ENCODE measurements at regions not wholly inside any gene's neighbourhood (a gene's known extent, or its start where the extent isn't known, plus 50 kb on each side); places are given as distances from the start of the nearest gene placed in this dataset.
"Not testable (repeated sequence)": the region's sequence is repeated elsewhere in the genome, so short reads cannot be mapped to it uniquely, and the experiment has no call there.

DNA sequence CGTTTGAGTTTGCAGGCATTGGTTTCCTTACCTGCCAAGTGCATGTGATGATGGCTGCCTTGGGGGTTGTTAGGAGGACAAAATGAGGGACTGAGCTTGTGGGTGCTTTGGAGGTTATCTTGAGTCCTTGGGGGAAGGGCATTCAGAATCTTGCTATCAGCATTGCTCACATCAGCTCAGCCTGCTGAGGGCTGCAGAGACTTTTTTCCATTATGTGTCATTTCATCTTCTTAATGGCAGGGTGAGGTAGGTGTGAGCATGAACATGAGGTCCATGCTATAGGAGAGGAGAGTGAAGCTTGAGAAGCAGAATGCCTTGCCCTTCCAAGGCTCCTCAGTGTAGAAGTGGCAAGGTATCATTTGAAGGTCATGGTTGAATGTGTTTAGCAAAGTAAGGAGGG lies 112.3 kb downstream of the MIAT start:
- no peak for DNase-seq (ENCODE audit: low spot score)

DNA sequence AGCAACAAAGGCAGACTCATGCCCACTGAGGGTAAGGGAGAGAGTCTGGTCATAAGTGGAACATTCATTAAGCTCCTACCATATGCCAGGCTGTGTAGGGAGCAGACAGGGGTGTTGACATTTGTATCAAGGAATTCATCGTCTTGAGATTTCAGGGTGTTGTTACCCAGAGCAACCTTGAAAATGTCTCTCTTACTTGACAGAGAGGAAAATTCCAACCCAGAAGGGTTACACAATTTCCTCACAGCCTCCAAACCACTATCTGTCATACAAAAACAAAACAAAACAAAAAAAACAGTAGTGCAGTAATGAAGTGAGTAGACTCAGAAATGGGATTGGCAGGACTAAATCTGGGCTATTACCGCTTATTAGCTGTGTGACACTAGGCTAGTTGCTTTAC lies 113.2 kb downstream of the MIAT start:
- no peak for DNase-seq (ENCODE audit: low spot score)

DNA sequence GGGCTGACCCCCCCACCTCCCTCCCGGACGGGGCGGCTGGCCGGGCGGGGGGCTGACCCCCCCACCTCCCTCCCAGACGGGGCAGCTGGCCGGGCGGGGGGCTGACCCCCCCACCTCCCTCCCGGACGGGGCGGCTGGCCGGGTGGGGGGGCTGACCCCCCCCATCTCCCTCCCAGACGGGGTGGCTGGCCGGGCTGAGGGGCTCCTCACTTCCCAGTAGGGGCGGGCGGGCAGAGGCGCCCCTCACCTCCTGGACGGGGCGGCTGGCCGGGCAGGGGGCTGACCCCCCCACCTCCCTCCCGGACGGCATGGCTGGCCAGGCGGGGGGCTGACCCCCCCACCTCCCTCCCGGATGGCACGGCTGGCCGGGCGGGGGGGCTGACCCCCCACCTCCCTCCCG lies 115.7 kb downstream of the MIAT start:
- not testable (repeated sequence) for DNase-seq (ENCODE audit: low spot score)

DNA sequence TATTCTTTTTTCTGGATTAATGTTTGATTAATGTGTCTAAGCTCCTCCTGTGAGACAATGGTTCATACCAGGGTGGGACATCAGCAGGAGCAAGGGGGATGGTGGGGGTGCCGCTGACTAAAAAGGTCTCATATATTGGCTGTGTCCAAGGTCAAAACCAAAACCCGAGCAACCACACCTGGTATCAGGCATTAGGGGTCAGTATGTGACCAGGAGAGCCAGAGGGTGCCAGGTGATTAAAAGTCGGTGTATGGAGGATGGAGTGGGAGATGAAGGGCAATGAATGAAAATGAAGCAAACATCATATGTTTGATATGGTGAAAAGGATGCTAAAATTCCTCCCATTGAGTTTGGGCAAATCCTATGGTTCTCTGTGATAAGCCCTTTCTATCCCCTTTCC lies 118.0 kb downstream of the MIAT start:
- no peak for DNase-seq (ENCODE audit: low spot score)

DNA sequence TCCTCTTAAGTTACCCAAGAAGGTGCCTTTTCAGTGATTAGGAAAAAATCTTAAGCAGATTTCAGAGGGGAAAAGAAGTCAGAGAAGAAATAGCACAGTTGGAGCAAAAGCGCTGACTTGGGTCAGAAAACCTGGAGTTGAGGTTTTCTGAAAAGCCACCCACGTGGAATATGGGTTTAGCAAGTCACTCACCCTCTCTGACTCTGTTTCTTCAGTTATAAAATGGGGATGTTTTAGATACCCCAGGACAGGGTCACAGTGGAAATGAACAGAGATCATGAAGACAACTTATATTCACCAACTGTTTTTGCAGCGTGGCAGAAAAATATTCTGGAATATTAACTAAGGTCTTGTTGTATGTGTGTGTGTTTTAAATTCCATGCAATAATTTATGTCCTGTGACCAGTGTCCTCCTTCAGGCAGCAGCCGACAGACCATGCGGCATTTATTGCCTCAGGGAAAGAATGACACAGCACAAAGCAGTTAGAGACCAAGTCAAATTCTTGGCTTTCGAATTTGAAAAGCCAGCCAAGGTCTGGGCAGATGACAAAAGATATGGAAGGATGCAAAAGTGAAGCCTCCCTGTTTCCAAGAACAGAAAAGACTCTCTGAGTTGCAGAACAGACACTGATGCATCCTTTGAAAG lies 119.9 kb downstream of the MIAT start:
- DNase-seq (ENCODE audit: low spot score) = no peak

DNA sequence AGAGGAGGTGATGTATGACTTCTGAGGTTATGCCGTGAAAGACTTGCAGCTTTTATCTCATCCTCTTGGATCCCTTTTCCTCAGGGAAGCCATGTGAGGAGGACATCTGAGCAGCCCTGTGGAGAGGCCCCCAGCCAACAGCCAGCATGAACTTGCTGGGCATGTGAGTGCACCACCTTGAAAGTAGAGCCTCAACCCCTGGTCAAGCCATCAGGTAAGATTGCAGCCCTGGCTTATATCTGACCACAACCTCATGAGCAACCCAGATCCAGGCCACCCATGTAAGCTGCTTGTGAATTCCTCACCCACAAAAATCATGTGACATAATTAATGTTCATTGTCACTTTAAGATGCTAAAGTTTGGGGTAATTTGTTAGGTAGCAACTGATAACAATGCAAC lies 121.0 kb downstream of the MIAT start:
- DNase-seq (ENCODE audit: low spot score) = no peak

DNA sequence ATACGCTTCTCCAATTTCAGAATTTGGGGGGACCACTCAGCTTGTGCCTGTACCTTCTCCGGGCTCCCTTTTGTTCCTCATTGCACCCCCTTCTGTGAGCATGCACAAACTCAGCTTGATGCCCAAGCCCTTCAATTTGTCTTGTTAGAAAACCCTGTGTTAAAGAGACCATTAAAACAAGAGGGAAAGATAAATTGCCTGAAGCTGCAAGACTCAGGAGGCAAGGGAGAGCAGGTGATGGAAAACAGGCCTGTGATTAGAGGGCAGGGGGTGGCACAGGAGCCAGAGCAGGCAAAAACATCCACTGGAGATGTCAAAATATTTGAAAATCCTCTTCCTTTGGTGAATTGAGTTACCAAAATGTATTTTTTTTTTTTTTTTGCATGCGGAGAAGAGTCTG lies 121.7 kb downstream of the MIAT start:
- DNase-seq (ENCODE audit: low spot score) = no peak

DNA sequence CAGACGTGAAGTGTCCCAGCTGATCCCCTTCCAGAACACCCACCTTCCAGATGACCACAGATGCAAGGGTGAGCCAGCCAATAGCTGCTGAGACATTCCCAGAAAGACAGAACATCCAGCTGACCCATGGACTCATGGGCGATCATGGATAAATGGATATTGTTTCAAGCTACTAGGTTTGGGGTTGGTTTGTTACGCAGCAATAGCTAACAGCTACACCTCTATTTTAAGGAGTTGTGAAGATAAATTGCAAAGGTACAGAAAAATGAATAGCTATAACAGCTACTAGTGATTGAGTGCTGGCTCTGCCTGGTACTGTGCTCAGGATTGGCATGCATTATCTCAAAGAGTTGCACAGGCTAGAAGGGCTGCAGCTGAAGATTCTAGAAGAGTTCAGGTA lies 122.5 kb downstream of the MIAT start:
- DNase-seq (ENCODE audit: low spot score) = no peak

DNA sequence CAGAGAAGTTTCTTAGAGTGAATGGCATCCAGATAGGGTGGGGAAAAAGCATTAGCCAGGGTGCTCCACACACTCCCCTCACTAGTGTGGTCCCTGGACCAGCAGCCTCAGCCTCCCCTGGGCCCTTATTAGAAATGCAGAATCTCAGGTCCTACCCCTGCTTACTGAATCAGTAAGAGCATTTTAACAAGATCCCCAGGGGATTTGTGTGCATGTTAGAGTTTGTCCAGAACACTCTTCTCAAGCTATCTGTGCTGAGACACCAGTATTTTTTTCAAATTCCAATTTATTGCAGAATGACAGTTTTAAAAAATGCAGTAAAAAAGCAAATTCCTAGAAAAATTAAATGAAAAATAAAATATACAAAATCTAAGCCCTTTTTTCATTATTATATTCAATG lies 123.1 kb downstream of the MIAT start:
- DNase-seq (ENCODE audit: low spot score) = no peak

DNA sequence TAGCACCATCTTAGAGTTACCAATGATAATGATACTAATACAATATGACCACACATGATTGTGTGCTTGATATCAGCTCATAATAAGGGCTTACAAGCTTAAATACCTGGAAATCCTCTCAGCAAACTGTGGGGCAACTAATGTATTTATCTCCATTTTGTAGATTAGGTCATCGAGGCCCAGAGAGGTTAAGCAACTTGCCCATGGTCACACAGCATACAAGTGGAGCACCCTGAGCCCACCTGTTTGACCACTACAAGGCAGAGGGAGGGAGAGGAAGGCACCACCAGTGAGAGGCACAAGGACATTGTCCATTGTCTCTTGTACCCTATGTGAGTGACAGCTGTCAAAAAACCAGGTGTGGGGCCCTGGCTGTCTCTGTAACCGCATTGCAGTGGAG lies 123.7 kb downstream of the MIAT start:
- no peak for DNase-seq (ENCODE audit: low spot score)

DNA sequence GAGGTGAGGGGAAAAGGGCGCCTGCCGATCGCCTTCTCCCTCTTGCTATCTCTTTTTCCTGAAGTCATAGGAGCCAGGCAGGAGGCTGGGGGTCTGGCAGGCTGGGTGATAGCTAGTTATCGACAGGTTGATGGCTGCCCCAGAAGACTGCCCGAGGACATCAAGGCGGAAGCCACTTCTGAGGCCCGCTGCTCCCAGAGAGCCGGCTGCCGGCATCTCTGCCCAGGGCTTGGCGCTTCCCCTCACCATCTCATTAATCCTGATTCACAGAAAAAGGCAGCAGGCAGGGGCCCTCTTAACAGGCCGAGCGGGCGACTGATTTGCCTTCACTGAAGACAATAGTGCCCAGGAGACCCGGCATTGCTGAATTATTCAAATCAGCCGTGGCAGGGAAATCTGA lies 124.2 kb downstream of the MIAT start:
- no peak for DNase-seq (ENCODE audit: low spot score)

DNA sequence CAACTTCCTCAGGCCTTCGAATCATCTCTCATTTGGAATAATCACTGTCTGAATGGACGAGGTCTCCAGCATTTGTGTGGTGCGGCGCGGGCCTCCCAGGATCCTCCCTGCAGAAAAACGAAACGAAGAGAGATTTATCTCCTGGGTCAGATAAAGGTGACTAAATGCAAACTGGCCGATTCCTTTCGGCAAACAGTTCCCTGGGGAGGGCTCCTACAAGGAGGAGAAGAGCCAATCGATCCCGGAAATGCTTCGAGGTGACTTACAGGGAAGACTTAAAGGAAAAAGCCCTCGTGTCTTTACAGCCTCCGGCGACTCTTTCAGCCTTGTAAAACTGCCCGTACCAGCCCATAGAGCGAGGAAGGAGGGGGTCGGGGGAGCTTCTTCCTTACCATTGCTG lies 126.5 kb downstream of the MIAT start:
- DNase-seq (ENCODE audit: low spot score) = no peak

DNA sequence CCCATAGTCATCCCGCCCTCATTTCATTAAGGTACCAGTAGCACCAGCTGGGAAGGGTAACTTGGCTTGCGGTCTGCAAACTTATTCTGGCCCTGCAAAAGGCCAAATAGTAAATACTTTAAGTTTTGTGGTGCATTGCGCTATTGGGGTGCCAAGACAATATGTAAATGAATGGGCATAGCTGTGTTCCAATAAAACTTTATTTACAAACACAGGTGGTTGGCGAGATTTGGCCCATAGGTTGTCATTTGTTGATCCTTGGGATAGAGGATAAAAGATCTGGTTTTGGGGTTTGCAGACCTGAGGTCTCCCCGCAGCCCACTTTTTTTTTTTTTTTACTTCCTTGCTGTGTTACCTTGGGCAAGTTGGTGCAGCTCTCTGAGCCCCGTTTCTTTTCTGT lies 127.4 kb downstream of the MIAT start:
- DNase-seq (ENCODE audit: low spot score) = no peak

DNA sequence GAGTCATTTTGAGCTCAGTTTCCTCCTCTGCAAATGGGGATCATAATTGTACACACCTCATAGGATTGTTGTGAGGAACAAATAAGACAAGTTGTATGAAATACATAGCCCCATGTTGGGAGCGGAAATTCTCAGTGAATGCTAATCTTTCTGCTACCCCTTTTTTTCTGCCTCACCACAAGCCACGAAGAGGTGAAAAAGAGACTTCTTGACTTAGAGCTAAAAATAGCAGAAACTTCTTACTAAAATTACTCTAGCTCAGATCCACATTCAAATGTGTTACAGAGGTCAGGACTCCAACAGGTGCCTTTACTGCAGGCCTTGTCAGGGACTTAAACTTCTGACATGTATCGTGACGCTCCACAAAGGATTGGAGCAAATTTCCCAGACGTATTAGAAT lies 128.5 kb downstream of the MIAT start:
- DNase-seq (ENCODE audit: low spot score) = no peak

DNA sequence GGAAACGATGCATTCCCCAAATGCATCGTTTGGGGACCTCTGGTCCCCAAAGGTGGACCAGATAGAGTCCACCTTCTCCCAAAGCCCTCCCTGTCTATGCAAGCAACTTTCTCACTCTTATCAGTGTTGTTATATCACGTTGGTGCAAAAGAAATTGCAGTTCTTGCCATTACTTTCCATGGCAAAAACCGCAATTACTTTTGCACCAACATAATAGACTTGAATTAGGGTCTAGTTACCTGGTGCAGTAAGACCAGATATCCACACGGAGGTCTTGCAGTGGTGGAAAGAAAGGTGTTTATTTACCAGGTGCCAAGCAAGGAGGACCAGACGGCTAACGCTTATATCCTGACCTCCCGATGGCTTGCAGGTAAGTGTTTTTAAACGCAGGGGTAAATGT lies 129.0 kb downstream of the MIAT start:
- DNase-seq (ENCODE audit: low spot score) = no peak

DNA sequence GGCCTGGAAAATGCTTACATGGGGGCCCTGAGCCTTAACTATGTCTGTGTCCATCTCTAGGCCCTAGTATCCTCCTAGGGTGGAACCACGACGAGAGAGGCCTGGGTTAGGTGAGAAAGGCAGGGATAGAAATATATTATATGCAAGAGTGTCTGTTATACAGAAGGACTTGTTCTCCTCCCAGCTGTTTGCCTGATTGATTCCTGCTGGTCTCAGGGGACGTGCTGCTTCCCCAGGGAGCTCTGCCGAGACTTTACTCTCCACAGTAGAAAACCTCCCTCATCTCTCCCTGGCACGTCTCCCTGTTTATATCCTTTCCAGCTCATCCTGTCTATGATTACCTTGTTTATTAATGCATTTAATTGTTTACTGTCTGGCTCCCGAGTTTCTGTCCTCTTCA lies 132.6 kb downstream of the MIAT start:
- no peak for DNase-seq (ENCODE audit: low spot score)

DNA sequence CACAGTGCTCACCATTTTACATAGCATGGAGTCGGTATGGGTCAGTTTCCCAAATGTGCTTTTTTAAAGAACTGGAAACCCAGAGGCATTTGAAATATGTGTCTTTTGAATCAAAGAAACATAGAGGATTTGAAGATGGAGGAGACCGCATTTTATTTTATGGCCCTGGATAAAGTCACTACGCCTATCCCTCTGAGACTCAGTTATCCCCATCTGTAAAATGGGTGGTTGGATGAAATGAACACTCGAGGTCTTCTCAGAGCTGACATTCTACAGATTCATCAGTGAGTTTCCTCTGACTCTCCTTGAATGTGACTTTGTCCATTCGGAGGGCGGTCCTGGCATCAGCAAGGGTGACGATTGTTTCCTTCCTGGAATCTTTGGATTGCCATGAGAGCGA lies 135.1 kb downstream of the MIAT start:
- no peak for DNase-seq (ENCODE audit: low spot score)

DNA sequence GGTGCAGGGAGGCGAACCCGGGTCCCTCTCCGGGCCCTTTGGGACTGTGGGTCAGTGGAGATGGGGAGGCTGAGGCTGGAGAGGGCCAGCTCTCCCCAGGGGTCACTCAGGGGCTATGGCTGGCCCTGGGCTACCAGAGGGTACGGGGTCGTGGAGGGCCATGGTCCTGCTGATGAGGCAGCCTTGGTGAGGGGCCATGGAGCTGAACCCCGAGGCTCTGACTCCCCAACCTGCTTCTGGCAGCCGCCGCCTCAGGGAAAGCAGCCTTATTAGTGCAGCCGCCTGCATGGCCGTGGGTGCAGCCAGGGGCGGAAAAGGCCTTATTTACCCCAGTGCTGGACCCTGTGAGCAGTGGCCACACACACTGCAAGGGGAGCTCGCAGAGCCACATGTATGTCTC lies 139.4 kb downstream of the MIAT start:
- DNase-seq (ENCODE audit: low spot score) = no peak

DNA sequence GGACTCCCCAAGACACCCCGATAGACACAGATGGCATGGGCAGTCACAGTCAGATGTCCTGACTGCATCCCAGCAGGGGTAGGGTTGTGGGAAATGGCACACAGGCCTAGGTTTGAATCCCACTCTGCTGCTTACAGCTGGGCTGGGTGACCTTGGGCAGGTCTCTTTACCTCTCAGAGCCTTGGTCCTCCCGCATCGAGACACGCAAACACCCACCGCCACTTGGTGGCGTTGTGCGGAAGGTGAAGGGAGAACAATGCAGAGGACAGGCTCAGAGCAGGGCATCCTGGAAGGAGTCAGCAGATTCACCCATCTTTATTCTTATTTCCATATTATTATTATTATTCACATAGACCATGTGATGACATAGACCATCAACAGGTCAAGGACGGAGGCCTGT lies 140.5 kb downstream of the MIAT start:
- DNase-seq (ENCODE audit: low spot score) = no peak

DNA sequence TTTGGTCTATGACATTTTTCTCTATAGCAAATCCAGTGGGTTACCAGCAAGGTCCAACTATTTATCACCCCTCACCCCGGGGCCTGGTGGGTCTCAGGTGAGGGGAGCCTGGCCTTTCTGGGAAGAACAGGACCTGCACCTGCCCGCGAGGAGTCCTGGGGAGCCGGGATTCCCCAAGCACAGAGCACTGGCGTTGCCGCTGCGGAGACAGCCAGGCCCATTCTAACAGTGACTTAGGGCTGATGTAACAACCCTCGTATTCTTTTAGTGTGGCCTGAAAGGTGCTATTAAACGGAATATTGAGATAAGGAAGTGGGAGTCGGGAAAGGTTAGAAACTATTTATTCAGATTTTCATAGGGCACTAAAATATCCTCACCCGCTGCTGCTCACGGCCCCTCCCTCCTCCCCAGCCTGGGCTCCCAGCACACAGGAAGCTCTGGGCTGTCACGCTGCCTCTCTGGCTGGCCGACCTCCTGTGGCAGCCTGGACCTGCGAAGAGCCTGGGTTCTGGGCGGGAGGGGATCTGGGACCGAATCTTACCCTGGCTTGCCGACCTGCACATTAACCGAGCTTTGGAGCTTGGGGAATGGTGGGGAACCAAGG lies 141.2 kb downstream of the MIAT start:
- no peak for DNase-seq (ENCODE audit: low spot score)

DNA sequence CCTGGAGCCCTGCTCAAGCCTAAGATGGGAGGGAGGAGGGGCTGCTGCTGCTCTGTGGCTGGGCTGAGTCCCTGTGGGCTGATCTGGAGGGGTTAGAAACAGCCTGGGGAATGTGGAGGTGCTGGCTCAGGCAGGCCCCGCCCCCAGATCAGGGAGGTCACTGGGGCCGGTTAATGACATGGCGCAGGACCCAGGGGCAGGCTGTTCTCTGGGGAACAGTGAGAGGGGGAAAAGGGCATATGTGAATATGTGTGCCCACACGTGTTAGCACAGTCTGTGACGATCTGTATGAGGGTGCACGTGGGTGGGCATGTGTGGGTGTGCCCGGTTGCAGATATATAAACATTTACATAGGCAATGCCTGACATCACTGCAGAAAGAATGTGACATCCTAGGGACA lies 143.5 kb downstream of the MIAT start:
- DNase-seq (ENCODE audit: low spot score) = no peak

DNA sequence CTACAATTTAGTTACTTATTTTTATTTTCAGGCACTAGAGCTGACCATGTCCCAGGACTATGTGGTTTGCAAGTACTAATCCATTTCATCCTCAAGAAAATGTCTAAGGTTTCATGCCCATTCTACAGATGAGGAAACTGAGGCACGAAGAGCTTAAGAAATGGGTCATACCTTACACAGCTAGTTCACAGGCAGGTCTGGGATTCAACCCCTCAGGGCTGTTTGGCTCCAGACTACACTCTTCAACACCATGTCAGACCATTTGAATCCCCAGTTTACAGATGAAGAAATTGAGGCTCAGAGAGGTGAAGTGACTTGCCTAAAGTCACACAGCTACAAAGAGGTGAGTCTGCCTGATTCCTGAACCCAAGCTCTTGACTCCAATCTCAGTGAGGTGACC lies 144.1 kb downstream of the MIAT start:
- DNase-seq (ENCODE audit: low spot score) = no peak

DNA sequence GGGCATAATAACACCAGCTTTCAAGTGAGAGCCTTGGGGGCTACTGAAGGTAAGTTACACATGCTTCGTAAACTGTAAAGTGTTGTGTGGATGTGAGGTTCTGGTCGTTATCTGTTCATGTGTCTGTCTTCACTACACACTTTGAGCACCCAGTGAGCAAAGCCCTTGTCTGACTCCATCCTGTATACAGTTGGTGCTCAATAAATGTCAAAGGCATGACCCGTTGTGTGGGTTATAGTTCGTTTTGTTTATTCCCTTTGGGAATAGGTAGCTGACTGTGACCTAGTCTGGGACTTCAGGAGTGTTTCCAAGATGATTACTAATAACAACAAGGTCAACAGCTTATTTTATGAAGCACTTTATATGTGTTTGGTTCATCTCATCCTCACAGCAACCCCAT lies 146.9 kb downstream of the MIAT start:
- DNase-seq (ENCODE audit: low spot score) = no peak

DNA sequence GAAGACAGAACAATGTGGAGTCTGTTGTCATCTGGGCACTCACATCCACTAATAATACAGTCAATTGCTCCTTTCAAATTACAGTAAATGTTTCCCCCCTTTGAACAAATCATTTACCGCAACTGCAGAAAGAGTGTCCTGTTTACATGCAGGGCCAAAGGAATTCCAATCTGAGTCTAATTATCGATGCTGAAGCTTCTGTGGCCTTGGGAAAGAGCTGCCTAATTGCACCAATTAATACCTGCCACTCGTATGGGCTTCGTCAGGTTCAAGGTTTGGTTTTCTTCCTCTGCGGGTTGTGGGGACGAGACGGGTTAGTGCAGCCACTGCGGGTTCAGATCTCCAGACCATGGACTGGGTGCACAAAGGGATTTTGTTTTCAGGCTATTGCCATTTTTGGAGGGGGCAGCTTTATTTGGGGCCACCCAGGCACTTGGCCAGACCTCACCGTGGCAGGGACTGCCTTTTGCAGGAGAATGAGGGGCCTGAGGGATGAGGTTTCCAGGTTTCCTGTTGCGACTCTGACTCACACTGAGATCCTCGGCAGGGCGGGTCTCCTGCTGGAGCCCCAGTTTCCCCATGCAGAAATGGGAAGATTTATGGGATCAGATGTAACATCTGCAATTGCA lies 147.6 kb downstream of the MIAT start:
- DNase-seq (ENCODE audit: low spot score) = no peak

All from germinal center (tissue), 1 donor.